C4-2B (cell line): ENCODE measurements at regions not wholly inside any gene's neighbourhood (a gene's known extent, or its start where the extent isn't known, plus 50 kb on each side); places are given as distances from the start of the nearest gene placed in this dataset.

Experiments used
- H3K27ac ChIP-seq: fragments of 450-650 bp; 2 replicates; pipeline ENCODE4 v1.5.1; 2017
- CTCF ChIP-seq: fragments of 450-650 bp; conservative IDR thresholded peaks from 2 replicates; pipeline ENCODE4 v1.5.1; 2017; ENCODE audit warnings: mild to moderate bottlenecking
- ZFX ChIP-seq: fragments of 450-650 bp; IDR thresholded peaks from 2 replicates; pipeline ENCODE4 v1.6.1; 2017

- TF ChIP-seq CTCF (no peak), ZFX (no peak)
- no peak overlapping the region for H3K27ac ChIP-seq
These were observed 266.1 kb downstream of the NDUFS4 start for GRCh38 chr5:53826504-53826903.

GRCh38 chr5:53827211-53827651 lies 266.8 kb downstream of the NDUFS4 start:
- no peak overlapping the region for H3K27ac ChIP-seq
- TF ChIP-seq CTCF (no peak), ZFX (no peak)

GRCh38 chr5:53831496-53831895 lies 271.1 kb downstream of the NDUFS4 start:
- H3K27ac ChIP-seq = no peak overlapping the region
- TF ChIP-seq ZFX (no peak), CTCF (no peak)
